ENCODE measurements at regions not wholly inside any gene's neighbourhood (a gene's known extent, or its start where the extent isn't known, plus 50 kb on each side); places are given as distances from the start of the nearest gene placed in this dataset.

GRCh38 chr4:120636120-120636630, 286.4 kb downstream of the PRDM5 start:
- no peaks in the 10 kb centered on the region for H3K9me3 ChIP-seq (ENCODE audit: low read length)
- no peak overlapping the region for H3K4me3 ChIP-seq (ENCODE audit: low read depth in 1 of 2, low read length in 2 of 2)
- no peak overlapping the region for H3K9ac ChIP-seq (ENCODE audit: low read length)
- H3K36me3 ChIP-seq (ENCODE audit: insufficient read depth, low read length), result no peaks in the 10 kb centered on the region
- no peak overlapping the region for H3K27ac ChIP-seq (ENCODE audit: low read depth, low read length)
- H3K4me1 ChIP-seq (ENCODE audit: insufficient read depth, low read length), result no peaks in the 10 kb centered on the region
- no peaks in the 10 kb centered on the region for H3K27me3 ChIP-seq (ENCODE audit: control insufficient read depth in 1 of 2, insufficient read depth in 2 of 2, low read length in 2 of 2)

GRCh38 chr4:120633810-120634209, 288.7 kb downstream of the PRDM5 start:
- no peaks in the 10 kb centered on the region for H3K27me3 ChIP-seq (ENCODE audit: control insufficient read depth in 1 of 2, insufficient read depth in 2 of 2, low read length in 2 of 2)

GRCh38 chr4:120630427-120630826, 292.1 kb downstream of the PRDM5 start:
- Histone ChIP-seq H3K4me1 (ENCODE audit: insufficient read depth, low read length) (no peaks in the 10 kb centered on the region), H3K4me3 (ENCODE audit: low read depth in 1 of 2, low read length in 2 of 2) (no peak overlapping the region), H3K27me3 (ENCODE audit: control insufficient read depth in 1 of 2, insufficient read depth in 2 of 2, low read length in 2 of 2) (no peaks in the 10 kb centered on the region), H3K27ac (ENCODE audit: low read depth, low read length) (no peak overlapping the region), H3K36me3 (ENCODE audit: insufficient read depth, low read length) (no peaks in the 10 kb centered on the region), H3K9ac (ENCODE audit: low read length) (no peak overlapping the region), H3K9me3 (ENCODE audit: low read length) (no peaks in the 10 kb centered on the region)

More at GRCh38 chr4:120633810-120634209, 288.7 kb downstream of the PRDM5 start:
- no peak overlapping the region for H3K27ac ChIP-seq (ENCODE audit: low read depth, low read length)
- no peaks in the 10 kb centered on the region for H3K9me3 ChIP-seq (ENCODE audit: low read length)
- no peaks in the 10 kb centered on the region for H3K4me1 ChIP-seq (ENCODE audit: insufficient read depth, low read length)
- H3K36me3 ChIP-seq (ENCODE audit: insufficient read depth, low read length), result no peaks in the 10 kb centered on the region
- H3K4me3 ChIP-seq (ENCODE audit: low read depth in 1 of 2, low read length in 2 of 2), result no peak overlapping the region
- H3K9ac ChIP-seq (ENCODE audit: low read length), result no peak overlapping the region

DNA sequence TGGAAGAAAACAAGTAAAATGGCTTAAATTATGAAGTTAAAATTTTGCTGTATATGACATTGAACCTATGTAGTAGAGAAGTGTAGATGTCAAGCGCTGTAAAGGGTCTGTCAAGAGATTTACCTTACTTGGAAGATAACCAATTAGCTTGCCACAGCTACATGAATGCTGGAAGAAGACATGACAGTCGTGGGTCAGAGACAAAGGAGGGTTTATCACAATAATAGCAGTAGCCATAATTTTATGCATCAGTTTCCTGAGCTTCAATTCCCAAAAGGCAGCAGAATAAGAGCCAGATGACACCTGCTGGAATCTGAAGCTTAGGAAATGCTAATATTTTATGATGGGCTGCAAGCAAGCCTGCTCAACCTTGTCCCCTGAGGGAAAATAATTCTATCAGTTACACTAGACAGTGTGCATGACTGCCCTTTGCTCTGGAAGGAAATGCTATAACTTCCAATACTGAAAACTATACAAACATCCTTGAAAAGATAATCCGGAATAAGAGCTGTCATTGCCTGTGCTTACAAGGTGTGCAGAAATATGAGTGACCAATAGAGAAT, 292.9 kb downstream of the PRDM5 start:
- H3K4me3 ChIP-seq (ENCODE audit: low read depth in 1 of 2, low read length in 2 of 2), result no peak overlapping the region
- H3K27me3 ChIP-seq (ENCODE audit: control insufficient read depth in 1 of 2, insufficient read depth in 2 of 2, low read length in 2 of 2), result no peaks in the 10 kb centered on the region
- H3K4me1 ChIP-seq (ENCODE audit: insufficient read depth, low read length), result no peaks in the 10 kb centered on the region
- no peaks in the 10 kb centered on the region for H3K9me3 ChIP-seq (ENCODE audit: low read length)
- H3K27ac ChIP-seq (ENCODE audit: low read depth, low read length), result no peak overlapping the region
- no peak overlapping the region for H3K9ac ChIP-seq (ENCODE audit: low read length)
- no peaks in the 10 kb centered on the region for H3K36me3 ChIP-seq (ENCODE audit: insufficient read depth, low read length)

DNA sequence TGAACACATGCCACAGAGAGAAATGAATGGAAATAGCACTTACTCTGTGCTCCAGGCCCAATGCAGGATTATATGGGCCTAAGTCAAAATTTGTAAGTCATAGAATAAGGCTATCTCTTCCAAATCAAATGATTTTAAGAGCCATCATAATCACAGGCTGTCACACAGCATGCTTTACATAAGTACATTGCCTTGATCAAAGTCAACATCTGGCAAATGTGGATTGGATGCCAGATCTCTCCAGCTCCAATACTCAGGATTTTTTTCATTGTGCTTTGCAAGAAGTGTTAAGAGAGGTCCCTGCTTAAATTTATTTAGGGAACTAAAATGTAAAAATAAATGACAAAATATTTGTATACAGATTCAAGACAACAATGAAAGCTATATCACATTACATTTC, 299.9 kb downstream of the PRDM5 start:
- H3K27ac ChIP-seq (ENCODE audit: low read depth, low read length), result no peak overlapping the region
- H3K9me3 ChIP-seq (ENCODE audit: low read length), result no peaks in the 10 kb centered on the region
- H3K4me1 ChIP-seq (ENCODE audit: insufficient read depth, low read length), result no peaks in the 10 kb centered on the region
- no peak overlapping the region for H3K4me3 ChIP-seq (ENCODE audit: low read depth in 1 of 2, low read length in 2 of 2)
- H3K9ac ChIP-seq (ENCODE audit: low read length), result no peak overlapping the region
- H3K27me3 ChIP-seq (ENCODE audit: control insufficient read depth in 1 of 2, insufficient read depth in 2 of 2, low read length in 2 of 2), result no peaks in the 10 kb centered on the region
- no peaks in the 10 kb centered on the region for H3K36me3 ChIP-seq (ENCODE audit: insufficient read depth, low read length)

GRCh38 chr4:120617171-120617570, 305.4 kb downstream of the PRDM5 start:
- no peak overlapping the region for H3K27ac ChIP-seq (ENCODE audit: low read depth, low read length)
- no peak overlapping the region for H3K4me3 ChIP-seq (ENCODE audit: low read depth in 1 of 2, low read length in 2 of 2)
- H3K4me1 ChIP-seq (ENCODE audit: insufficient read depth, low read length), result no peaks in the 10 kb centered on the region
- no peaks in the 10 kb centered on the region for H3K27me3 ChIP-seq (ENCODE audit: control insufficient read depth in 1 of 2, insufficient read depth in 2 of 2, low read length in 2 of 2)
- no peaks in the 10 kb centered on the region for H3K9me3 ChIP-seq (ENCODE audit: low read length)
- no peaks in the 10 kb centered on the region for H3K36me3 ChIP-seq (ENCODE audit: insufficient read depth, low read length)
- no peak overlapping the region for H3K9ac ChIP-seq (ENCODE audit: low read length)

- H3K4me1 ChIP-seq (ENCODE audit: insufficient read depth, low read length), result no peaks in the 10 kb centered on the region
- H3K9ac ChIP-seq (ENCODE audit: low read length), result no peak overlapping the region
- H3K27me3 ChIP-seq (ENCODE audit: control insufficient read depth in 1 of 2, insufficient read depth in 2 of 2, low read length in 2 of 2), result no peaks in the 10 kb centered on the region
- H3K4me3 ChIP-seq (ENCODE audit: low read depth in 1 of 2, low read length in 2 of 2), result no peak overlapping the region
- no peaks in the 10 kb centered on the region for H3K36me3 ChIP-seq (ENCODE audit: insufficient read depth, low read length)
- H3K27ac ChIP-seq (ENCODE audit: low read depth, low read length), result no peak overlapping the region
- no peaks in the 10 kb centered on the region for H3K9me3 ChIP-seq (ENCODE audit: low read length)
Measured at GRCh38 chr4:120616041-120616440, 306.5 kb downstream of the PRDM5 start.

- no peak overlapping the region for H3K27ac ChIP-seq (ENCODE audit: low read depth, low read length)
- H3K9ac ChIP-seq (ENCODE audit: low read length), result no peak overlapping the region
- H3K9me3 ChIP-seq (ENCODE audit: low read length), result no peaks in the 10 kb centered on the region
- H3K4me1 ChIP-seq (ENCODE audit: insufficient read depth, low read length), result no peaks in the 10 kb centered on the region
- no peaks in the 10 kb centered on the region for H3K27me3 ChIP-seq (ENCODE audit: control insufficient read depth in 1 of 2, insufficient read depth in 2 of 2, low read length in 2 of 2)
- no peaks in the 10 kb centered on the region for H3K36me3 ChIP-seq (ENCODE audit: insufficient read depth, low read length)
- H3K4me3 ChIP-seq (ENCODE audit: low read depth in 1 of 2, low read length in 2 of 2), result no peak overlapping the region
Measured at GRCh38 chr4:120613778-120614177, 308.7 kb downstream of the PRDM5 start.

DNA sequence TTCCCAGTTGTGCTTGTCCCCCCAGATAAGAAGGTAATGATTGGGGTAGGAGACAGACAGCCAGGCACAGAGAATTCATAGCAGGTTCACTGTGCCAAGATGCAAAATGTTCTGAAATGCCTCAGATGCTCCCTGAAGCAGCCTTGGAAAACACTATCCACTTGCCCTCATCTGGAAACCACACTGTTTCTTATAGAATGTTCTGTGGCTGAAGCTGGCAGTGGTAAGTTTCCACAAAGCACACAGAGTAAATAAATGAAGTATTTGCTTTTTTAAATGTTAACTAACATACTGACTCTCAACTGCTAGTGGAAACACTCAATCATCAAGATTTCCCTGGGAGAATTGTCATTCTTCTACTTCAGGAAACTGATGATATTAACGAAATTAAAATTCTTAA, 311.4 kb downstream of the PRDM5 start:
- no peaks in the 10 kb centered on the region for H3K9me3 ChIP-seq (ENCODE audit: low read length)
- H3K27me3 ChIP-seq (ENCODE audit: control insufficient read depth in 1 of 2, insufficient read depth in 2 of 2, low read length in 2 of 2), result no peaks in the 10 kb centered on the region

DNA sequence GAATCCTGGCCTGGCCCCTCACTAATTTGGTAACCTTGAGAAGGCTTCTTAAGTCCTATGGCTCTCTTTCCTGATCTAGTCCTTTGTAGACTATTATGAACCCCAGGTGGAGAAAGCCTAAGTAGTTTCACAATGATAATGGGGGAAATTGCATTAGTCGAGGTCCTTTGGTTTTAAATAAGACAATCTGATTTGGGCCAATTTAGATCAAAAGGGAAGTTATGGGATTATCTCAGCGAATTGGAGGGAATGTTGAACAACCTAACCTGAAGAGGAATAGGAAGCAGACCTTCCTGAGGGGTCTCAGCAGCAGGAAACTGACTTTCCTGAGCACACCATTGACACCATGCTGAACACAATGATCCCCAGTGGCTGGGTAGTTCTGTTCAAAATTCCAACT, 331.5 kb downstream of the PRDM5 start:
- Histone ChIP-seq H3K27ac (ENCODE audit: low read depth, low read length) (no peak overlapping the region), H3K4me1 (ENCODE audit: insufficient read depth, low read length) (no peaks in the 10 kb centered on the region), H3K36me3 (ENCODE audit: insufficient read depth, low read length) (no peaks in the 10 kb centered on the region), H3K4me3 (ENCODE audit: low read depth in 1 of 2, low read length in 2 of 2) (no peak overlapping the region), H3K9me3 (ENCODE audit: low read length) (no peaks in the 10 kb centered on the region), H3K27me3 (ENCODE audit: control insufficient read depth in 1 of 2, insufficient read depth in 2 of 2, low read length in 2 of 2) (no peaks in the 10 kb centered on the region), H3K9ac (ENCODE audit: low read length) (no peak overlapping the region)

More for the DNA sequence above, 311.4 kb downstream of the PRDM5 start:
- H3K4me3 ChIP-seq (ENCODE audit: low read depth in 1 of 2, low read length in 2 of 2), result no peak overlapping the region
- no peak overlapping the region for H3K27ac ChIP-seq (ENCODE audit: low read depth, low read length)
- no peaks in the 10 kb centered on the region for H3K4me1 ChIP-seq (ENCODE audit: insufficient read depth, low read length)
- H3K9ac ChIP-seq (ENCODE audit: low read length), result no peak overlapping the region
- H3K36me3 ChIP-seq (ENCODE audit: insufficient read depth, low read length), result no peaks in the 10 kb centered on the region

DNA sequence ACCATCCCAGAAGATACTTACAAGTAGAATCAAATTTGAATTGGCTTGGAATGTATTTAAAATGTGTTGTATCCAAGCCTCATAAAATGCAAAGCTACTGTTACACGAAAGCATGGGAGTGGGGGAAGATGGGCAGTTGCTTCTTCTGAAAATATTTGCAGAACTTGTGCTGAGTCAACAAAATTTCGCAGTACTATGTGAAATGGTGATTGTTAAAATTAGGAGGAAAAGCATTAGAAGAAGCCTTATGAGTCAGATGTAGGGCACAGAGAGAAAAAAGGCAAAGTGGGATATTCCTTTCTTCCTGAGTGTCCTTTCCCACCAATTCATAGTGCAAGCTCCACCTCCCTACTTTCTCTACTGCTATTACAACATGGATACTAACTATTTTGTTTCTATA, 332.7 kb downstream of the PRDM5 start:
- Histone ChIP-seq H3K9ac (ENCODE audit: low read length) (no peak overlapping the region), H3K27me3 (ENCODE audit: control insufficient read depth in 1 of 2, insufficient read depth in 2 of 2, low read length in 2 of 2) (no peaks in the 10 kb centered on the region), H3K9me3 (ENCODE audit: low read length) (no peaks in the 10 kb centered on the region), H3K4me1 (ENCODE audit: insufficient read depth, low read length) (no peaks in the 10 kb centered on the region), H3K36me3 (ENCODE audit: insufficient read depth, low read length) (no peaks in the 10 kb centered on the region), H3K27ac (ENCODE audit: low read depth, low read length) (no peak overlapping the region), H3K4me3 (ENCODE audit: low read depth in 1 of 2, low read length in 2 of 2) (no peak overlapping the region)

DNA sequence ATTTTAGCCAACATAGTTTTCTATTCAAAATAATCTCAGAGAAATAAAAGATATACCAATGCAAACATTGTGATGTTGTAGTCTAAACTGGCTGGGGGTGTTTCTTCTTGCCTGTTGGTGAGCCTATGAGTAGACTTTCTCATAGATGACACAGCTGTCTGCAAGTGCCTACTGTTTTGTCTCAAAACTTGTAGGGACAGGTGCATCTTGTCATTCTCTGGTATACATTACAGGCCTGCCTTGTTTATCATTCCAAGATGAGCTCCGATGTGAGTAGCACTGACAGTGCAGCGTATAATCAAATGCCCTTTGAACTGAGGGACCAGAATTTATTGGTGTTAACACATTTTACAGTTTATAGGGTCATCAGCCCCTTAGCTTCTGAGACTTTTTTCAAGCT, 353.8 kb downstream of the PRDM5 start:
- Histone ChIP-seq H3K9ac (ENCODE audit: low read length) (no peak overlapping the region), H3K27me3 (ENCODE audit: control insufficient read depth in 1 of 2, insufficient read depth in 2 of 2, low read length in 2 of 2) (no peaks in the 10 kb centered on the region), H3K4me1 (ENCODE audit: insufficient read depth, low read length) (peaks cover 3% of the 10 kb centered on the region)

More for the DNA sequence above, 353.8 kb downstream of the PRDM5 start:
- no peak overlapping the region for H3K4me3 ChIP-seq (ENCODE audit: low read depth in 1 of 2, low read length in 2 of 2)
- H3K27ac ChIP-seq (ENCODE audit: low read depth, low read length), result no peak overlapping the region
- no peaks in the 10 kb centered on the region for H3K36me3 ChIP-seq (ENCODE audit: insufficient read depth, low read length)
- H3K9me3 ChIP-seq (ENCODE audit: low read length), result no peaks in the 10 kb centered on the region

All from muscle layer of colon (tissue), 2 donors.